Activated CD4-positive, alpha-beta T cell treated with anti-CD3 and anti-CD28 coated beads, Interleukin-2, amount 50 U/mL, for 48 hours (primary cell): ENCODE measurements at regions not wholly inside any gene's neighbourhood (a gene's known extent, or its start where the extent isn't known, plus 50 kb on each side); places are given as distances from the start of the nearest gene placed in this dataset.
"Not testable (repeated sequence)": the region's sequence is repeated elsewhere in the genome, so short reads cannot be mapped to it uniquely, and the experiment has no call there.

ENCODE experiments used
- DNase-seq, 2 experiments: peaks; one replicate each; pipeline ENCODE4 v3.0.0-alpha.2; 2020

GRCh38 chr14:106107703-106108102 lies 581.3 kb downstream of the TMEM121 start:
- no peak for DNase-seq

- no peak for DNase-seq
Measured at GRCh38 chr14:106109337-106109736, 583.0 kb downstream of the TMEM121 start.

GRCh38 chr14:106115401-106115800 lies 589.0 kb downstream of the TMEM121 start:
- no peak for DNase-seq

GRCh38 chr14:106116339-106116930 lies 590.1 kb downstream of the TMEM121 start:
- DNase-seq = peak; percentile 29 to 45

GRCh38 chr14:106120101-106120500 lies 593.7 kb downstream of the TMEM121 start:
- no peak for DNase-seq

- no peak for DNase-seq
Measured at GRCh38 chr14:106129274-106129673, 602.9 kb downstream of the TMEM121 start.

GRCh38 chr14:106129904-106130661 lies 603.7 kb downstream of the TMEM121 start:
- not testable (repeated sequence) for DNase-seq

- peak in 1 of 2 experiments; percentile 27 for DNase-seq
Measured at GRCh38 chr14:106133126-106133525, 606.7 kb downstream of the TMEM121 start.

- DNase-seq = no peak
Measured at GRCh38 chr14:106134886-106135285, 608.5 kb downstream of the TMEM121 start.

GRCh38 chr14:106141242-106142220 lies 615.1 kb downstream of the TMEM121 start:
- DNase-seq = peak; percentile 71 to 79

GRCh38 chr14:106145731-106146130 lies 619.3 kb downstream of the TMEM121 start:
- DNase-seq = not testable (repeated sequence)

- DNase-seq = peak; percentile 90 to 91
Measured at GRCh38 chr14:106153362-106153955, 627.1 kb downstream of the TMEM121 start.

GRCh38 chr14:106163316-106163715 lies 636.9 kb downstream of the TMEM121 start:
- DNase-seq = no peak

GRCh38 chr14:106163812-106164211 lies 637.4 kb downstream of the TMEM121 start:
- DNase-seq = not testable (repeated sequence)

GRCh38 chr14:106166232-106166631 lies 639.8 kb downstream of the TMEM121 start:
- no peak for DNase-seq

- DNase-seq = no peak
Measured at GRCh38 chr14:106166650-106167204, 640.3 kb downstream of the TMEM121 start.

- DNase-seq = peak; percentile 87 to 90
Measured at GRCh38 chr14:106170163-106170658, 643.8 kb downstream of the TMEM121 start.

- peak; percentile 35 to 46 for DNase-seq
Measured at GRCh38 chr14:106174206-106174605, 647.8 kb downstream of the TMEM121 start.

- peak in 1 of 2 experiments; percentile 35 for DNase-seq
Measured at GRCh38 chr14:106177266-106178246, 651.2 kb downstream of the TMEM121 start.

- no peak for DNase-seq
Measured at GRCh38 chr14:106179761-106180160, 653.4 kb downstream of the TMEM121 start.

GRCh38 chr14:106184771-106185170 lies 658.4 kb downstream of the TMEM121 start:
- peak; percentile 52 to 68 for DNase-seq
